IMR-90 (cell line): ENCODE measurements at regions not wholly inside any gene's neighbourhood (a gene's known extent, or its start where the extent isn't known, plus 50 kb on each side); places are given as distances from the start of the nearest gene placed in this dataset.

Source experiments
- ATAC-seq: fragments of 200-7000 bp; cut with Tn5 transposase; 2 replicates; pipeline ENCODE4 v1.9.1; 2020; ENCODE audit warnings: low read depth, mild to moderate bottlenecking, moderate library complexity
- BruUV-seq: library from RNA; stranded (reverse); fragments of 400-500 nt; replicated peaks from 2 replicates; lab custom pipeline; 2021; lab: Mats Ljungman, UMichigan
- CTCF ChIA-PET: fragments of 300-600 bp; formaldehyde crosslinking; extraction: SDS; loops from one replicate; lab custom pipeline; 2021; ENCODE audit warnings: antibody characterized with exemption; lab: Yijun Ruan, JAX
- POLR2A ChIA-PET: fragments of 300-600 bp; sonication (Branson Sonifier 250); formaldehyde crosslinking; loops from one replicate; lab custom pipeline; 2022; ENCODE audit warnings: antibody characterized with exemption; ENCODE audit not compliant: unreplicated experiment; lab: Charles Lee
- DNase-seq: peaks from one replicate; pipeline ENCODE4 v3.0.0; 2013
- H2AFZ ChIP-seq: replicated peaks from 2 replicates; pipeline ENCODE3; 2013; ENCODE audit warnings: low read length, mild to moderate bottlenecking; ENCODE audit not compliant: poor library complexity
- H2AK5ac ChIP-seq: 2 replicates; pipeline ENCODE4 v1.6.1; 2013; ENCODE audit warnings: low read depth, low read length, inconsistent platforms
- H2AK9ac ChIP-seq: replicated peaks from 2 replicates; pipeline ENCODE3; 2013; ENCODE audit warnings: mild to moderate bottlenecking, low read depth, low read length, moderate library complexity; ENCODE audit not compliant: poor library complexity
- H2BK120ac ChIP-seq: 2 replicates; pipeline ENCODE4 v1.6.1; 2013; ENCODE audit warnings: low read depth, low read length, inconsistent platforms
- H2BK15ac ChIP-seq: 3 replicates; pipeline ENCODE4 v1.6.1; 2013; ENCODE audit warnings: low read depth, low read length, inconsistent platforms
- H2BK20ac ChIP-seq: 2 replicates; pipeline ENCODE4 v1.6.1; 2013; ENCODE audit warnings: low read depth, mild to moderate bottlenecking, inconsistent platforms, low read length, moderate library complexity
- H2BK5ac ChIP-seq: 2 replicates; pipeline ENCODE4 v1.6.1; 2013; ENCODE audit warnings: mild to moderate bottlenecking, low read depth, low read length, inconsistent platforms; ENCODE audit not compliant: poor library complexity, severe bottlenecking
- H3K14ac ChIP-seq: replicated peaks from 2 replicates; pipeline ENCODE4 v1.6.1; 2013; ENCODE audit warnings: low read depth, low read length, inconsistent platforms
- H3K18ac ChIP-seq: 2 replicates; pipeline ENCODE4 v1.6.1; 2013; ENCODE audit warnings: low read depth, low read length, control low read depth
- H3K23ac ChIP-seq: 2 replicates; pipeline ENCODE4 v1.6.1; 2013; ENCODE audit warnings: low read depth, low read length, inconsistent platforms
- H3K27ac ChIP-seq: 2 replicates; pipeline ENCODE4 v1.5.1; 2013; ENCODE audit warnings: mild to moderate bottlenecking, control low read depth, low read length; ENCODE audit not compliant: insufficient read depth
- H3K27me3 ChIP-seq: 2 replicates; pipeline ENCODE4 v1.6.1; 2013; ENCODE audit warnings: low read length; ENCODE audit not compliant: control insufficient read depth, insufficient read depth
- H3K36me3 ChIP-seq: 2 replicates; pipeline ENCODE4 v1.6.1; 2013; ENCODE audit warnings: low read length, mixed read lengths; ENCODE audit not compliant: control insufficient read depth, insufficient read depth
- H3K4ac ChIP-seq: 2 replicates; pipeline ENCODE4 v1.6.1; 2013; ENCODE audit warnings: low read depth, low read length, inconsistent platforms
- H3K4me1 ChIP-seq: 2 replicates; pipeline ENCODE4 v1.6.1; 2013; ENCODE audit warnings: low read length, mixed read lengths; ENCODE audit not compliant: control insufficient read depth, insufficient read depth
- H3K4me2 ChIP-seq: 2 replicates; pipeline ENCODE4 v1.6.1; 2013; ENCODE audit warnings: low read depth, mild to moderate bottlenecking, control low read depth, low read length, moderate library complexity
- H3K4me3 ChIP-seq: 2 replicates; pipeline ENCODE4 v1.5.1; 2013; ENCODE audit warnings: low read depth, mild to moderate bottlenecking, control low read depth, low read length, moderate library complexity; ENCODE audit not compliant: insufficient read depth
- H3K56ac ChIP-seq: 2 replicates; pipeline ENCODE4 v1.6.1; 2013; ENCODE audit warnings: low read length, inconsistent platforms; ENCODE audit not compliant: insufficient read depth; ENCODE audit errors: extremely low read depth
- H3K79me1 ChIP-seq, 2 experiments: 2 replicates each; pipeline ENCODE4 v1.6.1; 2013; ENCODE audit warnings: low read length in 2 of 2, inconsistent platforms in 1 of 2, low read depth in 1 of 2
- H3K9ac ChIP-seq: 2 replicates; pipeline ENCODE4 v1.6.1; 2013; ENCODE audit warnings: low read depth, low read length, control low read depth
- H3K9me1 ChIP-seq: 2 replicates; pipeline ENCODE4 v1.6.1; 2013; ENCODE audit warnings: low read length, inconsistent platforms; ENCODE audit not compliant: insufficient read depth
- H3K9me3 ChIP-seq: 2 replicates; pipeline ENCODE4 v1.6.1; 2013; ENCODE audit warnings: low read length; ENCODE audit not compliant: control insufficient read depth, insufficient read depth
- H4K20me1 ChIP-seq: 2 replicates; pipeline ENCODE4 v1.6.1; 2013; ENCODE audit warnings: low read length, inconsistent platforms; ENCODE audit not compliant: insufficient read depth
- H4K5ac ChIP-seq: 2 replicates; pipeline ENCODE4 v1.6.1; 2013; ENCODE audit warnings: mild to moderate bottlenecking, low read depth, low read length, control low read depth
- H4K8ac ChIP-seq, 2 experiments: 2 replicates each; pipeline ENCODE4 v1.6.1; 2013; ENCODE audit warnings: low read depth in 2 of 2, low read length in 2 of 2, control low read depth in 1 of 2, inconsistent platforms in 1 of 2
- H4K91ac ChIP-seq: 2 replicates; pipeline ENCODE4 v1.6.1; 2013; ENCODE audit warnings: low read depth, low read length, inconsistent platforms; ENCODE audit not compliant: insufficient read depth
- BHLHE40 ChIP-seq: fragments of 150-350 bp; IDR thresholded peaks from 2 replicates; pipeline ENCODE4 v1.6.1; 2016; ENCODE audit warnings: mild to moderate bottlenecking, low read depth, low read length
- CEBPB ChIP-seq: IDR thresholded peaks from 2 replicates; pipeline ENCODE4 v1.6.1; 2012; ENCODE audit warnings: low read depth, low read length, improper control_type of control experiment
- CHD1 ChIP-seq: IDR thresholded peaks from 2 replicates; pipeline ENCODE4 v1.6.1; 2012; ENCODE audit warnings: low read depth, low read length, improper control_type of control experiment
- CTCF ChIP-seq: conservative IDR thresholded peaks from 2 replicates; pipeline ENCODE4 v1.5.1; 2012; ENCODE audit warnings: mild to moderate bottlenecking, low read depth, low read length, improper control_type of control experiment
- FOS ChIP-seq: fragments of 150-350 bp; IDR thresholded peaks from 2 replicates; pipeline ENCODE4 v1.6.1; 2016; ENCODE audit warnings: low read depth, low read length
- MAFK ChIP-seq: IDR thresholded peaks from 2 replicates; pipeline ENCODE4 v1.6.1; 2012; ENCODE audit warnings: low read depth, low read length, improper control_type of control experiment
- MAZ ChIP-seq: IDR thresholded peaks from 2 replicates; pipeline ENCODE4 v1.6.1; 2012; ENCODE audit warnings: low read depth, mild to moderate bottlenecking, low read length, improper control_type of control experiment, moderate library complexity, borderline replicate concordance
- MXI1 ChIP-seq: IDR thresholded peaks from 2 replicates; pipeline ENCODE4 v1.6.1; 2012; ENCODE audit warnings: low read depth, mild to moderate bottlenecking, low read length, moderate library complexity, borderline replicate concordance
- NFE2L2 ChIP-seq: fragments of 150-350 bp; IDR thresholded peaks from 2 replicates; pipeline ENCODE4 v1.6.1; 2016; ENCODE audit warnings: low read depth, mild to moderate bottlenecking, low read length
- POLR2A ChIP-seq: IDR thresholded peaks from 2 replicates; pipeline ENCODE4 v1.6.1; 2012; ENCODE audit warnings: mild to moderate bottlenecking, low read depth, low read length
- RAD21 ChIP-seq: IDR thresholded peaks from 2 replicates; pipeline ENCODE4 v1.6.1; 2012; ENCODE audit warnings: low read length, improper control_type of control experiment
- RCOR1 ChIP-seq: IDR thresholded peaks from 2 replicates; pipeline ENCODE4 v1.6.1; 2012; ENCODE audit warnings: mild to moderate bottlenecking, low read length, improper control_type of control experiment; ENCODE audit not compliant: insufficient replicate concordance
- RFX5 ChIP-seq: IDR thresholded peaks from 2 replicates; pipeline ENCODE4 v1.8.0; 2012; ENCODE audit warnings: low read depth, mild to moderate bottlenecking, low read length, moderate library complexity
- SMC3 ChIP-seq: fragments of 150-350 bp; IDR thresholded peaks from 2 replicates; pipeline ENCODE4 v1.6.1; 2016; ENCODE audit warnings: low read depth, mild to moderate bottlenecking, antibody characterized with exemption, low read length, moderate library complexity
- WGBS, 2 experiments: methylation state at CpG; one replicate each; pipeline versions ENCODE4 v1.1.5 to v1.1.7; 2013; ENCODE audit warnings: missing lambda C conversion rate in 2 of 2; ENCODE audit not compliant: insufficient read length in 1 of 2; ENCODE audit errors: extremely low coverage in 2 of 2; 5-methylcytosine and 5-hydroxymethylcytosine counted together
- dilution Hi-C: fragments of 300-500 bp; cut with HindIII; formaldehyde crosslinking; loops from one replicate; pipeline ENCODE4 v1.14.3; 2018; ENCODE audit warnings: low sequenced_read_pairs; ENCODE audit not compliant: unreplicated experiment
- in situ Hi-C: fragments of 300-500 bp; cut with MboI; formaldehyde crosslinking; loops from 3 replicates; pipeline ENCODE4 v1.14.3; 2019; ENCODE audit warnings: low sequenced_read_pairs, inconsistent platforms, mixed read lengths
- intact Hi-C: fragments of 100-400 bp; cut with micrococcal nuclease; formaldehyde crosslinking; loops from 2 replicates; pipeline ENCODE4 v1.10.0; 2022
- TF ChIP-seq, protein P1 (sequence below): fragments of 150-350 bp; IDR thresholded peaks from 2 replicates; pipeline ENCODE4 v1.6.1; 2017; ENCODE audit warnings: mild to moderate bottlenecking, antibody characterized with exemption, low read length, low read depth
- TF ChIP-seq, protein P2 (sequence below): fragments of 150-350 bp; IDR thresholded peaks from 2 replicates; pipeline ENCODE4 v1.6.1; 2016; ENCODE audit warnings: low read depth, mild to moderate bottlenecking, low read length, moderate library complexity, borderline replicate concordance

DNA sequence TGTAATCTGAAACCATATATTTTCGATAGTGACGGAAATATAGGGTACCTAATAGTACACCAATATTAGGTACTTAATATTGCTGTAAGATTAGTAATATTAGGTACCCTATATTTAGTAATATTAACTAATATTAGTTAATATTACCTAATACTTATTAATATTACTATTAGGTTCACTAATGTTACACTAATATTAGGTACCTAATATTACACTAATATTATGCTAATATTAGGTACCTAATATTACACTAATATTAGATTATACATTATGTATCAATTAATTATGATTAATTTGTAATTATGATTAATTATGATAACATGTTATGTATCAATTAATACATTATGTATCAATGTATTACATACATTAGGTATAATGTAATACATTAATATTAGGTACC, 518.2 kb upstream of the LRATD1 start:
- POLR2A ChIA-PET = no interaction called here
- Histone ChIP-seq H2AK5ac (no peak overlapping the region), H3K79me1 (no peaks in the 10 kb centered on the region), H3K4me2 (no peak overlapping the region), H3K18ac (no peak overlapping the region), H2AK9ac (no peak overlapping the region), H3K14ac (no peak overlapping the region), H2BK120ac (no peak overlapping the region), H3K27me3 (no peaks in the 10 kb centered on the region), H3K4me1 (no peaks in the 10 kb centered on the region), H2BK5ac (no peak overlapping the region), H2AFZ (no peak overlapping the region), H2BK15ac (no peak overlapping the region), H3K23ac (no peak overlapping the region), H3K27ac (no peak overlapping the region), H4K8ac (no peak overlapping the region), H3K56ac (no peak overlapping the region), H3K4ac (no peak overlapping the region), H2BK20ac (no peak overlapping the region), H3K9ac (no peak overlapping the region), H4K20me1 (no peaks in the 10 kb centered on the region), H3K9me3 (peaks cover 3% of the 10 kb centered on the region), H4K5ac (no peak overlapping the region), H3K4me3 (no peak overlapping the region), H3K36me3 (no peaks in the 10 kb centered on the region), H3K9me1 (no peaks in the 10 kb centered on the region), H4K91ac (no peak overlapping the region)
- BruUV-seq = no TSS peak
- TF ChIP-seq RAD21 (no peak), RCOR1 (no peak), MAFK (no peak), CTCF (no peak), FOS (no peak), MAZ (no peak), CHD1 (no peak), POLR2A (no peak), BHLHE40 (no peak), RFX5 (no peak), CEBPB (no peak), NFE2L2 (no peak), SMC3 (no peak), MXI1 (no peak)
- TF ChIP-seq, protein P1, sequence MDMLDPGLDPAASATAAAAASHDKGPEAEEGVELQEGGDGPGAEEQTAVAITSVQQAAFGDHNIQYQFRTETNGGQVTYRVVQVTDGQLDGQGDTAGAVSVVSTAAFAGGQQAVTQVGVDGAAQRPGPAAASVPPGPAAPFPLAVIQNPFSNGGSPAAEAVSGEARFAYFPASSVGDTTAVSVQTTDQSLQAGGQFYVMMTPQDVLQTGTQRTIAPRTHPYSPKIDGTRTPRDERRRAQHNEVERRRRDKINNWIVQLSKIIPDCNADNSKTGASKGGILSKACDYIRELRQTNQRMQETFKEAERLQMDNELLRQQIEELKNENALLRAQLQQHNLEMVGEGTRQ = no peak
- TF ChIP-seq, protein P2, sequence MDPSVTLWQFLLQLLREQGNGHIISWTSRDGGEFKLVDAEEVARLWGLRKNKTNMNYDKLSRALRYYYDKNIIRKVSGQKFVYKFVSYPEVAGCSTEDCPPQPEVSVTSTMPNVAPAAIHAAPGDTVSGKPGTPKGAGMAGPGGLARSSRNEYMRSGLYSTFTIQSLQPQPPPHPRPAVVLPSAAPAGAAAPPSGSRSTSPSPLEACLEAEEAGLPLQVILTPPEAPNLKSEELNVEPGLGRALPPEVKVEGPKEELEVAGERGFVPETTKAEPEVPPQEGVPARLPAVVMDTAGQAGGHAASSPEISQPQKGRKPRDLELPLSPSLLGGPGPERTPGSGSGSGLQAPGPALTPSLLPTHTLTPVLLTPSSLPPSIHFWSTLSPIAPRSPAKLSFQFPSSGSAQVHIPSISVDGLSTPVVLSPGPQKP = no peak
- DNase-seq (no peak), ATAC-seq (no peak)
- in situ Hi-C loops = no loop called here
- dilution Hi-C loops = no loop called here
- CTCF ChIA-PET = no interaction called here
- no CpG with 5 or more reads among the region's 2 CpGs for WGBS, 2 experiments
- intact Hi-C loops = no loop called here
